AG09319 (cell line): ENCODE measurements at regions not wholly inside any gene's neighbourhood (a gene's known extent, or its start where the extent isn't known, plus 50 kb on each side); places are given as distances from the start of the nearest gene placed in this dataset.

Experiments
- DNase-seq: peaks from one replicate; pipeline ENCODE4 v3.0.0-alpha.2; 2010; ENCODE audit warnings: low read depth; ENCODE audit errors: extremely low read depth
- TF ChIP-seq, protein P1 (sequence below): IDR thresholded peaks from 2 replicates; pipeline ENCODE4 v1.5.1; 2011; ENCODE audit warnings: low read depth, mild to moderate bottlenecking, inconsistent platforms, low read length, moderate library complexity

GRCh38 chr10:123514996-123515395 is 151.2 kb upstream of the GPR26 start:
- no peak for DNase-seq
- TF ChIP-seq, protein P1, sequence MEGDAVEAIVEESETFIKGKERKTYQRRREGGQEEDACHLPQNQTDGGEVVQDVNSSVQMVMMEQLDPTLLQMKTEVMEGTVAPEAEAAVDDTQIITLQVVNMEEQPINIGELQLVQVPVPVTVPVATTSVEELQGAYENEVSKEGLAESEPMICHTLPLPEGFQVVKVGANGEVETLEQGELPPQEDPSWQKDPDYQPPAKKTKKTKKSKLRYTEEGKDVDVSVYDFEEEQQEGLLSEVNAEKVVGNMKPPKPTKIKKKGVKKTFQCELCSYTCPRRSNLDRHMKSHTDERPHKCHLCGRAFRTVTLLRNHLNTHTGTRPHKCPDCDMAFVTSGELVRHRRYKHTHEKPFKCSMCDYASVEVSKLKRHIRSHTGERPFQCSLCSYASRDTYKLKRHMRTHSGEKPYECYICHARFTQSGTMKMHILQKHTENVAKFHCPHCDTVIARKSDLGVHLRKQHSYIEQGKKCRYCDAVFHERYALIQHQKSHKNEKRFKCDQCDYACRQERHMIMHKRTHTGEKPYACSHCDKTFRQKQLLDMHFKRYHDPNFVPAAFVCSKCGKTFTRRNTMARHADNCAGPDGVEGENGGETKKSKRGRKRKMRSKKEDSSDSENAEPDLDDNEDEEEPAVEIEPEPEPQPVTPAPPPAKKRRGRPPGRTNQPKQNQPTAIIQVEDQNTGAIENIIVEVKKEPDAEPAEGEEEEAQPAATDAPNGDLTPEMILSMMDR, result no peak

- DNase-seq, result no peak
- TF ChIP-seq, protein P1, result no peak
These were observed 150.5 kb upstream of the GPR26 start for GRCh38 chr10:123515661-123516060.

DNA sequence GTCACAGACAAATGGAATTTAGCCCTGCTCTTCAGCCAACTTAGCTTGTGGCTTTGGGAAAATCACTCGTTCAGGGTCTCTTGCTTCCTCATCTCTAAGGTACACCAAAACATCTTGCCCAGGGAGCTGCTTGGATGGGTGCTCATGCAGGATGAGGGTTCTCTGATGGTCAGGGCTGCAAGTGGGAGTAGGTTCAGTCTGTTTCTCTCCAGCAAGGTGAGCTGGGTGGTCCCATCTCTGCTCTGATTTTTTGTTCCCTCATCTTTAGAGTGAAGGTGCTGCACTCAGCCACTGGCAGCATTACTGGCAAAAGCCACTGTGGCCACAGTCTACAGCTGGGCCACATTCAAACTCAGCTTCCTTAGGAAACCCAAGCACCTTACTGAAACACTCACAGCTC is 149.9 kb upstream of the GPR26 start:
- TF ChIP-seq, protein P1, result no peak
- no peak for DNase-seq

DNA sequence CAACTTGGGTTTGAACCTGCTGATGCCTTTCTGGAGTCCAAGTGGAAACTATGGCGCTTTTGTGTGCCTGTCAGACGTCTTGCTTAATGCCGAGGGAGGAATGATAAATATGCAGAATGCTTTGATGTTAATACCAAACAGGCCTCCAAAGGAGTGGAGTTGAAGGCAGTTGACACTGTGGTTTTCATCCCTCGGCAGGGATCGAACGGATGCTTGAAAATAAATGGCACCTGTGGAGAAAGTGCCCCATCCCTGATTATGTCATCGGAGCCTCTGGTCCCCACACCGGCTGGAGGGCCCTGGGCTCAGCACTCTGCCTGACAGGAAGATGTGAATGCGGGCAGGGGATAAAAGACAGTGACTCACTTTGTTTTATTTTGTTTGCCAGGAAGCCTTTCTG is 148.7 kb upstream of the GPR26 start:
- TF ChIP-seq, protein P1, result no peak
- DNase-seq, result no peak

- DNase-seq, result no peak
- TF ChIP-seq, protein P1, result no peak
These were observed 148.3 kb upstream of the GPR26 start for GRCh38 chr10:123517901-123518300.

DNA sequence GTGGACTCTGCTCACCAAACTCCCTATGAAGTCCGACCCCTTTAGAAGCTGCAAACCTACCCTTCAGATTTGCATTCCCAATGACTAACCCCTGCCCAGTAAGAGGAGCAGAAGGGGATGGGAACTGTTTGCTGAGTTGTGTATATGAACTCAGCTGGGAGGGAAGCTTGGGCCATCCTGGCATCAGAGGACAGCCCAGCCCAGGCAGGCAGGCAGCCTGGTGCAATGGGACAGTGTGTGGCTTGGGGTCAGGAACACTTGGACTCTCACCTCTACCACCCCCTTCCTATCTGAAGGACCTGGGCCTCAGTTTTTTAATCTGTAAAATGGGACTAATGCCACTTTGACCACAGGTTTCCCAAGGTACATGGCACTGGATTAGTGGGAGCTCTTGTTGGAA is 147.4 kb upstream of the GPR26 start:
- TF ChIP-seq, protein P1, result no peak
- DNase-seq, result no peak

- TF ChIP-seq, protein P1, result no peak
- DNase-seq, result no peak
These were observed 146.3 kb upstream of the GPR26 start for GRCh38 chr10:123519861-123520260.

GRCh38 chr10:123521076-123521475 is 145.1 kb upstream of the GPR26 start:
- TF ChIP-seq, protein P1, result no peak
- no peak for DNase-seq
